Thyroid gland (tissue), 4 donors: ENCODE measurements at regions not wholly inside any gene's neighbourhood (a gene's known extent, or its start where the extent isn't known, plus 50 kb on each side); places are given as distances from the start of the nearest gene placed in this dataset.

Source experiments
- DNase-seq, 2 donors: peaks; one replicate each; pipeline ENCODE4 v3.0.0-alpha.2; 2019
- H3K27ac ChIP-seq, 3 donors: fragments of 200-600 bp; sonication (generic); 1 replicate in 2 of 3; 2 replicates in 1 of 3; pipeline ENCODE4 v1.5.1; 2016 to 2019; ENCODE audit warnings: mild to moderate bottlenecking in 1 of 3, moderate library complexity in 1 of 3
- H3K27me3 ChIP-seq: fragments of 200-600 bp; sonication (generic); one replicate; pipeline ENCODE4 v1.5.1; 2019
- H3K36me3 ChIP-seq, 2 donors: fragments of 200-600 bp; sonication (generic); one replicate each; pipeline ENCODE4 v1.5.1; 2016 to 2019
- H3K4me1 ChIP-seq, 2 donors: fragments of 200-600 bp; sonication (generic); one replicate each; pipeline ENCODE4 v1.5.1; 2017 to 2019
- H3K4me3 ChIP-seq, 3 donors: fragments of 200-600 bp; sonication (generic); replicated peaks in 1 of 3; 1 replicate in 2 of 3; 2 replicates in 1 of 3; pipeline ENCODE4 v1.5.1; 2016; ENCODE audit warnings: mild to moderate bottlenecking in 1 of 3
- H3K9me3 ChIP-seq: fragments of 200-600 bp; sonication (generic); one replicate; pipeline ENCODE4 v1.5.1; 2017
- CTCF ChIP-seq, 6 experiments: fragments of 200-600 bp in 3 of 6; fragments of 450-650 bp in 3 of 6; sonication (generic) in 3 of 6; IDR thresholded peaks; one replicate each; pipeline ENCODE4 v1.5.1; 2016 to 2019; ENCODE audit warnings: antibody characterized with exemption in 6 of 6, mild to moderate bottlenecking in 2 of 6, inconsistent platforms in 1 of 6, moderate library complexity in 1 of 6
- POLR2A ChIP-seq, 2 donors: fragments of 450-650 bp; IDR thresholded peaks; one replicate each; pipeline ENCODE4 v1.6.1; 2017; ENCODE audit warnings: antibody characterized with exemption in 2 of 2, mild to moderate bottlenecking in 2 of 2, moderate library complexity in 1 of 2
- WGBS, 2 donors: methylation state at CpG; one replicate each; pipeline ENCODE4 v1.1.5; 2017; 5-methylcytosine and 5-hydroxymethylcytosine counted together
- intact Hi-C: fragments of 100-400 bp; cut with DNase I; formaldehyde crosslinking; loops from one replicate; pipeline ENCODE4 v1.15.1; 2023

DNA sequence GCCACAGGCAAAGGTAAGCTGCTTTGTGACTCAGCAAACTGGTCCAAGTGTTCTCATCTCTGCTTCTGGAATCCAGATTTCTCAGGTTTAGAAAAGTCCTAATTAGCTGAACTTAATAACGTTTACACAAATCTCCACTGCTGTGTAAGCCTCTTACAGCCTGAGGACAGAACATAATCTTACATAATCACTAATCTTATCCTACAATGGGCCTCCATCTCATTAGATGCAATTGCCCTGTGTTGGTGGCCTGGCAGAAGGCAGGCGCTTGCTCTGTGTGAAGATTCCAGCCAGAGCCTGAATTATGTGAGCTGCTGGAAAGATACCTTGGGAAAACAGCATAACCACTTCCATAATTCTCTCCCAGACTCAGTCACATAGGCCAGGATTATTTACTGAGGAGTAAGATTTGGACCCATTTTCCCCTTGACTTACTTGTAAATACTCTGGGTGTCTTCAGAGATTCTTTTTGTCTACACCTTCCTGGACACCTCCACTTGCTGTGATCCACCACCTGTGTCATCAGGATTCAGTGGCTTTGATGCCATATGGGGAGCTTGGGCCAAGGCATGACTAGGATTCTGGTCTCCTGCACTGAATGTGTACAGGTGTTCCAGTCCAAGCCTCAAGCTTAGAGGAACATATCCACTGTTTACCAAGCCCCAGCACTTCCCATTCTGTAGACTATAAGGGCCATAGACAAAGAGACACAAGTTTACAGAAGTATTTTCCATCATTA is 104.4 kb downstream of the C6orf118 start:
- H3K27me3 ChIP-seq: no peaks in the 10 kb centered on the region
- no peaks in the 10 kb centered on the region for H3K4me1 ChIP-seq
- no peak overlapping the region for H3K27ac ChIP-seq
- intact Hi-C loops: no loop called here
- H3K36me3 ChIP-seq: no peaks in the 10 kb centered on the region
- no peak for TF ChIP-seq POLR2A (IDR thresholded peaks at IDR 0.05)
- TF ChIP-seq CTCF (IDR thresholded peaks at IDR 0.05): no peak
- 59 to 79% methylated on average over 2 of the region's 2 CpGs for WGBS, 2 donors
- no peak for DNase-seq
- H3K4me3 ChIP-seq: no peak overlapping the region
- no peaks in the 10 kb centered on the region for H3K9me3 ChIP-seq

DNA sequence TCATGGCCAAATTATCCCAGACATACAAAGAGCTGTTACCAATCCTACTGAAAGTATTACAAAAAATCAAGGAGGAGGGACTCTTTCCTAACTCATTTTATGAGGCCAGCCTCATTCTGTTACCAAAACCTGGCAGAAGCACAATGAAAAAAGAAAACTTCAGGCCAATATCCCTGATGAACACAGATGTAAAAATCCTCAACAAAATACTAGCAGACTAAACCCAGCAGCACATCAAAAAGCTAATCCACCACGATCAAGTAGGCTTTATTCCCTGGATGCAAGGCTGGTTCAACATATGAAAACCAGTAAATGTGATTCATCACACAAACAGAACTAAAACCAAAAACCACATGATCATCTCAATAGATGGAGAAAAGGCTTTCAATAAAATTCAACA is 109.2 kb downstream of the C6orf118 start:
- no peaks in the 10 kb centered on the region for H3K9me3 ChIP-seq
- DNase-seq: no peak
- no peak overlapping the region for H3K27ac ChIP-seq
- WGBS, 2 donors: 69 to 82% methylated on average over 1 of the region's 1 CpG
- H3K36me3 ChIP-seq: no peaks in the 10 kb centered on the region
- intact Hi-C loops: no loop called here
- H3K4me1 ChIP-seq: no peaks in the 10 kb centered on the region
- H3K27me3 ChIP-seq: no peaks in the 10 kb centered on the region
- H3K4me3 ChIP-seq: no peak overlapping the region
- TF ChIP-seq POLR2A (IDR thresholded peaks at IDR 0.05) (no peak), CTCF (IDR thresholded peaks at IDR 0.05) (no peak)

DNA sequence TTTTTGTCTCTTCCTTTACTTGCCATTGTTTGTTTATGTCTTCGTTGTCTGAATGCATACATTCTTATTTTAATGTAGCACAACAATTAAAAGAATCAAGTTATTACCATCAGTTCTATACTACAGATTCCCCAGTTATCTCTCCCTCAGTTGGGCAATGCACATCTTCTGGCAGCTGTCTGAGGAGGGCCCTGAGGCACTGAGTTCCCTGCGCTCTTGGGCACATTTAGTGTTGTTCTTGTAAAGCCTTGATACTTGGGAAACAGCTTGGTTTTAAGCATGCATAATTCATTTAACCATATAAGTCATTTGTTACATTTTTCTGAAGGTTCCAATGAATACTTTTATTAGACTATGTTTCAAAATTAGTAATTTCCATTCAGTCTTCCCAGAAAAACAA is 117.9 kb downstream of the C6orf118 start:
- TF ChIP-seq CTCF (IDR thresholded peaks at IDR 0.05) (no peak), POLR2A (IDR thresholded peaks at IDR 0.05) (no peak)
- no peaks in the 10 kb centered on the region for H3K4me1 ChIP-seq
- 78 to 87% methylated on average over 2 of the region's 2 CpGs for WGBS, 2 donors
- no peak overlapping the region for H3K27ac ChIP-seq
- no peaks in the 10 kb centered on the region for H3K27me3 ChIP-seq
- H3K9me3 ChIP-seq: no peaks in the 10 kb centered on the region
- intact Hi-C loops: no loop called here
- no peak overlapping the region for H3K4me3 ChIP-seq
- DNase-seq: no peak
- H3K36me3 ChIP-seq: no peaks in the 10 kb centered on the region

- TF ChIP-seq CTCF (IDR thresholded peaks at IDR 0.05) (no peak), POLR2A (IDR thresholded peaks at IDR 0.05) (no peak)
- Histone ChIP-seq H3K4me3 (no peak overlapping the region), H3K27ac (no peak overlapping the region), H3K9me3 (no peaks in the 10 kb centered on the region), H3K36me3 (no peaks in the 10 kb centered on the region), H3K27me3 (no peaks in the 10 kb centered on the region), H3K4me1 (no peaks in the 10 kb centered on the region)
- 37 to 70% methylated on average over 3 to 10 of the region's 10 CpGs for WGBS, 2 donors
- intact Hi-C loops: no loop called here
- no peak for DNase-seq
Measured at GRCh38 chr6:165186441-165187205, 122.8 kb downstream of the C6orf118 start.

DNA sequence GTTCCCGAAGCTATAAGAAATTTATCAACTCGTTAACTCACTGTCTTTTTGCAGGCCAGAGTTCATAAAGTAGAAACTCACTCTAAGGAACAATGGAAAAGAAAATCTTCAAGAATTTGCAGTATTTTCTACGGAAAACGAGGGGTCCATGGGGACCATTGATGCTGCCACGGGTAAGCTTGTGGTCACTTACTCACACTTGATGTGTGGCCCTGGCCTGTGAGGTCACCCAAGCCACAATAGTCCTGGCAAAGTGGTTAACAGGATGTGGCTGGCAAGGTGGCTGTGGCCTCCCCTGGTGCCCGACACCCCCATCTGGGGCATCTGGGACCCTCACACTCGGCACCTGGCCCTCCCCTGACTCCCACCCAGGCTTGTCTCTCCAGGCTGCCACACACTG is 123.4 kb downstream of the C6orf118 start:
- Histone ChIP-seq H3K27ac (no peak overlapping the region), H3K36me3 (no peaks in the 10 kb centered on the region), H3K4me1 (no peaks in the 10 kb centered on the region), H3K27me3 (no peaks in the 10 kb centered on the region), H3K4me3 (no peak overlapping the region), H3K9me3 (no peaks in the 10 kb centered on the region)
- WGBS, 2 donors: 83 to 88% methylated on average over 7 of the region's 7 CpGs
- DNase-seq: no peak
- TF ChIP-seq POLR2A (IDR thresholded peaks at IDR 0.05): no peak
- TF ChIP-seq CTCF (IDR thresholded peaks at IDR 0.05): no peak
- intact Hi-C loops: no loop called here
